Mammary epithelial cell (primary cell): ENCODE measurements at regions not wholly inside any gene's neighbourhood (a gene's known extent, or its start where the extent isn't known, plus 50 kb on each side); places are given as distances from the start of the nearest gene placed in this dataset.

Experiments
- CTCF ChIP-seq, 2 donors: IDR thresholded peaks in 1 of 2; conservative IDR thresholded peaks in 1 of 2; 2 replicates each; pipeline ENCODE4 v1.5.1; 2011 to 2012; ENCODE audit warnings: inconsistent platforms in 2 of 2, low read length in 2 of 2, mild to moderate bottlenecking in 2 of 2, control low read depth in 1 of 2, low read depth in 1 of 2; ENCODE audit not compliant: insufficient read depth in 1 of 2; ENCODE audit errors: extremely low read depth in 1 of 2
- EZH2 ChIP-seq: IDR thresholded peaks from 2 replicates; pipeline ENCODE4 v1.6.1; 2012; ENCODE audit warnings: low read length, inconsistent platforms, borderline replicate concordance

DNA sequence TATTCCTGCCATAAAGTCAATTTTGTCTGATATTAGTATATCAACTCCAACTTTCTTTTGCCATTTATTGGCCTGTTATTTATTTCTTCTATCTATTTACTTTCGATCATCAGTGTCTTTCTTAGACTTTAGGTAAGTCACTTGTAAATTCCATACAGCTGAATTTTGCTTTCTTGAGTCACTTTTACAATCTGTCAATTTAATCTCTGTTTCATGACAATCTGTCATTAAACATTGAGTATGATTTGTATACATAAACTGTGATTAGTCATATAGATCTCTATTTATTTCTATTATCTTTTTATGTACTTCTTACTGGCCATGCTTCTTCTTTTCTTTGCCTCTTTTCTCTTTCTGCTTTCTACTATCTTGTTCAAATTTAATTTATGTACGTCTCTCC lies 160.1 kb downstream of the TMA16 start:
- TF ChIP-seq CTCF (conservative IDR thresholded peaks at IDR 0.05 in 1 of 2, IDR thresholded peaks at IDR 0.05 in 1 of 2; ENCODE audit: extremely low read depth in 1 of 2, insufficient read depth in 1 of 2, low read depth in 1 of 2, low read length in 2 of 2) = no peak
- no peak for TF ChIP-seq EZH2
